Stimulated activated effector memory CD8-positive, alpha-beta T cell treated with anti-CD3 and anti-CD28 coated beads, Interleukin-12 subunit alpha, Interleukin-12 subunit beta, amount 100 ng/mL, for 72 hours (primary cell): ENCODE measurements at regions not wholly inside any gene's neighbourhood (a gene's known extent, or its start where the extent isn't known, plus 50 kb on each side); places are given as distances from the start of the nearest gene placed in this dataset.
"Not testable (repeated sequence)": the region's sequence is repeated elsewhere in the genome, so short reads cannot be mapped to it uniquely, and the experiment has no call there.

Experiments
- ATAC-seq: fragments of 150-1000 bp; cut with Tn5 transposase; 2 replicates; pipeline ENCODE4 v1.10.0; 2021
- DNase-seq, 2 donors: peaks; one replicate each; pipeline ENCODE4 v3.0.0; 2021 to 2022; ENCODE audit warnings: low spot score in 2 of 2
- H3K27ac Mint-ChIP-seq: one replicate; pipeline ENCODE4 v1.8.0; 2022; ENCODE audit warnings: mild to moderate bottlenecking, mixed read lengths
- H3K36me3 Mint-ChIP-seq: one replicate; pipeline ENCODE4 v1.8.0; 2022; ENCODE audit warnings: mild to moderate bottlenecking, mixed read lengths
- H3K4me1 Mint-ChIP-seq: one replicate; pipeline ENCODE4 v1.8.0; 2022; ENCODE audit warnings: mixed read lengths
- H3K4me3 Mint-ChIP-seq: one replicate; pipeline ENCODE4 v1.8.0; 2022; ENCODE audit warnings: mild to moderate bottlenecking, mixed read lengths
- H3K9me3 Mint-ChIP-seq: one replicate; pipeline ENCODE4 v1.8.0; 2022; ENCODE audit warnings: mixed read lengths

DNA sequence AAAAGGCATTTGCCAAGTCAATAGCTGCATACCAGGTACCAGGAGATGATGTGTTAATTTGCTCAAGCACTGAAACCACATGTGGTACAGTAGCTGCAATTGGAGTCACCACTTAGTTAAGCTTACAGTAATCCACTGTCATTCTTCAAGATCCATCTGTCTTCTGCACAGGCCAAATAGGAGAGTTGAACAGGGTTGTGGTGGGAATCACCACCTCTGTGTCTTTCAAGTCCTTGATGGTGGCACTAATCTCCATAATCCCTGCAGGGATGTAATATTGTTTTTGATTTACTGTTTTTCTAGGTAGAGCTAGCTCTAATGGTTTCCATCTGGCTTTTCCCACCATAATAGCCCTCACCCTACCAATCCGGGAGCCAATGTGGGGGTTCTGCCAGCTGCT is 91.9 kb downstream of the FCRL5 start:
- Mint-ChIP-seq H3K9me3 (no peaks in the 10 kb centered on the region), H3K4me1 (no peaks in the 10 kb centered on the region), H3K4me3 (no peak overlapping the region), H3K27ac (no peak overlapping the region), H3K36me3 (no peaks in the 10 kb centered on the region)
- ATAC-seq (no peak), DNase-seq (no peak)

- H3K27ac Mint-ChIP-seq: no peak overlapping the region
- no peaks in the 10 kb centered on the region for H3K4me1 Mint-ChIP-seq
- H3K36me3 Mint-ChIP-seq: no peaks in the 10 kb centered on the region
- no peaks in the 10 kb centered on the region for H3K9me3 Mint-ChIP-seq
- no peak overlapping the region for H3K4me3 Mint-ChIP-seq
- DNase-seq (no peak), ATAC-seq (no peak)
These were observed 95.0 kb downstream of the FCRL5 start for GRCh38 chr1:157457279-157457678.

GRCh38 chr1:157455318-157455717 is 97.0 kb downstream of the FCRL5 start:
- no peak overlapping the region for H3K4me3 Mint-ChIP-seq
- DNase-seq (no peak), ATAC-seq (no peak)
- no peaks in the 10 kb centered on the region for H3K36me3 Mint-ChIP-seq
- H3K27ac Mint-ChIP-seq: no peak overlapping the region
- H3K9me3 Mint-ChIP-seq: no peaks in the 10 kb centered on the region
- H3K4me1 Mint-ChIP-seq: no peaks in the 10 kb centered on the region

DNA sequence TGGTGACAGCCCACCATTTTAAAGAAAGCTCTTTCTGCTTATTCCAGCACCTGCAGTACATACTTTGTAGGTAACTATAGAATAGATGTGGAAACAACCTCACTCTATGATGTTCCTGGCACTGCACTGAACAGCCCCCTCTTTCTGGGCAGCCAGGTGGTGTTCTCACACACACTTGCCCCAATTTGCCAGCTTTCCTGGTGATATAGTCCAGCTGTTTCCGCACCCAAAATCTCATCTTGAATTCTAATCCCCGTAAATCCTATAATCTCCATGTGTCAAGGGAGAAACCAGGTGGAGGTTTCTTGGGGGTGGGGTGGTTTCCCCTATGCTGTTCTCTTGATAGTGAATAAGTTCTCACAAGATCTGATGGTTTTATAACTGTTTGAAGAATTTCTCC is 102.2 kb downstream of the FCRL5 start:
- DNase-seq (no peak), ATAC-seq (no peak)
- Mint-ChIP-seq H3K4me1 (no peaks in the 10 kb centered on the region), H3K27ac (no peak overlapping the region), H3K4me3 (no peak overlapping the region), H3K36me3 (no peaks in the 10 kb centered on the region), H3K9me3 (no peaks in the 10 kb centered on the region)

GRCh38 chr1:157448636-157449035 is 103.7 kb downstream of the FCRL5 start:
- no peaks in the 10 kb centered on the region for H3K36me3 Mint-ChIP-seq
- no peak overlapping the region for H3K27ac Mint-ChIP-seq
- ATAC-seq: no peak
- no peaks in the 10 kb centered on the region for H3K4me1 Mint-ChIP-seq
- no peak overlapping the region for H3K4me3 Mint-ChIP-seq
- no peaks in the 10 kb centered on the region for H3K9me3 Mint-ChIP-seq
- no peak for DNase-seq

DNA sequence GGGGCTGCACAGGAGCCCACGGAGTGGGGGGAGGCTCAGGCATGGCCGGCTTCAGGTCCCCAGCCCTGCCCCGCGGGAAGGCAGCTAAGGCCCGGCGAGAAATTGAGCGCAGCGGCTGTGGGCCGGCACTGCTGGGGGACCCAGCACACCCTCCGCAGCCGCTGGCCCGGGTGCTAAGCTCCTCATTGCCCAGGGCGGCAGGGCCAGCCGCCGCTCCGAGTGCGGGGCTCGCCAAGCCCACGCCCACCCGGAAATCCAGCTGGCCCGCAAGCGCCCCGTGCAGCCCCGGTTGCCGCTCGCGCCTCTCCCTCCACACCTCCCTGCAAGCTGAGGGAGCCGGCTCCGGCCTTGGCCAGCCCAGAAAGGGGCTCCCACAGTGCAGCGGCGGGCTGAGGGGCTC is 106.0 kb downstream of the FCRL5 start:
- H3K36me3 Mint-ChIP-seq, ATAC-seq, DNase-seq, H3K9me3 Mint-ChIP-seq, H3K4me1 Mint-ChIP-seq, H3K4me3 Mint-ChIP-seq, H3K27ac Mint-ChIP-seq: not testable (repeated sequence)

DNA sequence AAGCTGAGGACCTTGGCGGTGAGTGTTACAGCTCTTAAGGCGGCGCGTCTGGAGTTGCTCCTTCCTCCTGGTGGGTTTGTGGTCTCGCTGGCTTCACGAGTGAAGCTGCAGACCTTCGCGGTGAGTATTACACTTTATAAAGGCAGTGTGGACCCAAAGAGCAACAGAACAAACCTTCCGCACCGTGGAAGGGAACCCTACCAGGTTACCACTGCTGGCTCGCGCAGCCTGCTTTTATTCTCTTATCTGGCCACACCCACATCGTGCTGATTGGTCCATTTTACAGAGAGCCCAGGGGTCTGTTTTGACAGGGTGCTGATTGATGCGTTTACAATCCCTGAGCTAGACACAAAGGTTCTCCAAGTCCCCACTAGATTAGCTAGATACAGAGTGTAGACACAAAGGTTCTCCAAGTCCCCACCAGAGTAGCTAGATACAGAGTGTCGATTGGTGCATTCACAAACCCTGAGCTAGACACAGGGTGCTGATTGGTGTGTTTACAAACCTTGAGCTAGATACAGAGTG is 106.6 kb downstream of the FCRL5 start:
- not testable (repeated sequence) for H3K4me1 Mint-ChIP-seq, ATAC-seq, DNase-seq, H3K36me3 Mint-ChIP-seq, H3K9me3 Mint-ChIP-seq, H3K27ac Mint-ChIP-seq, H3K4me3 Mint-ChIP-seq

DNA sequence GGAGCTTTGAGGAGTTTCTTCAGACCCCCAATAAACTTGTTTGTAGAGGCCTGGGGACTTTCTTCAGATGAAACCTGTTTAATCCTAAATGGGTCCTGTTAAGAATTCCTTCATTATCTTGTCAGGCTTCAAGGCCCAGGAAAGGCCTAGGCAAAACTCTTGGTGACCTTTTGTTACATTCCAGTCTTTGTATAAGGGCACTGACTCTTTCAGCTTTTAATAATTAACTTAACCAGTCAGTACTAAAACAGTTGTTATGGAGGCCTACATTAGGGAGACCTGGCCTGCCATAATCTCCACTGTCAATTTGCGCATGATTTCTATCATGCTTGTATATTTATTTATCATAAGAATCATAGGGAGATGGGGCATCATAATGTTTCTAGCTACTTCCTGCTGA is 110.2 kb downstream of the FCRL5 start:
- Mint-ChIP-seq H3K27ac (no peak overlapping the region), H3K9me3 (no peaks in the 10 kb centered on the region), H3K4me1 (no peaks in the 10 kb centered on the region), H3K4me3 (no peak overlapping the region), H3K36me3 (no peaks in the 10 kb centered on the region)
- DNase-seq (no peak), ATAC-seq (no peak)

GRCh38 chr1:157439302-157439954 is 112.9 kb downstream of the FCRL5 start:
- Mint-ChIP-seq H3K36me3 (no peaks in the 10 kb centered on the region), H3K9me3 (no peaks in the 10 kb centered on the region), H3K4me3 (no peak overlapping the region), H3K4me1 (no peaks in the 10 kb centered on the region), H3K27ac (no peak overlapping the region)
- no peak for DNase-seq
- no peak for ATAC-seq

DNA sequence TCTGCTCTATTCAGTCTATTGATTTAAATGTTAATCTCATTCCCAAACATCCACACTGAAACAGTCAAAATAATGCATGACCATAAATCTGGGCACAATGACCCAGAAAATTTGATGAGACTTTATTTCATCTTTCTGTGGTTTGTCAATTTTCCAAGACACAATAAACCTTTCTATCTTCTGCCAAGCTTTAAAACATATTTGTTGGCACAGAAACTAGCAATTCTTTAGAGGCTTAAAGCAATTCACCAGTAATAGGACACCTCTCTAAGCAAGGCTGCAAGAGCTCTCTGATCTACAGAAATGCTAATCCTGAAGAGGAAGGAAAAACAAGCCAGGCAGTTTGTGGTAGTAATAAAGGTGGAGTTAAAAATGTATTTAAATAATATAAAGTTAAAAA is 113.7 kb downstream of the FCRL5 start:
- Mint-ChIP-seq H3K4me1 (no peaks in the 10 kb centered on the region), H3K9me3 (no peaks in the 10 kb centered on the region), H3K4me3 (no peak overlapping the region), H3K36me3 (no peaks in the 10 kb centered on the region), H3K27ac (no peak overlapping the region)
- ATAC-seq (no peak), DNase-seq (no peak)

DNA sequence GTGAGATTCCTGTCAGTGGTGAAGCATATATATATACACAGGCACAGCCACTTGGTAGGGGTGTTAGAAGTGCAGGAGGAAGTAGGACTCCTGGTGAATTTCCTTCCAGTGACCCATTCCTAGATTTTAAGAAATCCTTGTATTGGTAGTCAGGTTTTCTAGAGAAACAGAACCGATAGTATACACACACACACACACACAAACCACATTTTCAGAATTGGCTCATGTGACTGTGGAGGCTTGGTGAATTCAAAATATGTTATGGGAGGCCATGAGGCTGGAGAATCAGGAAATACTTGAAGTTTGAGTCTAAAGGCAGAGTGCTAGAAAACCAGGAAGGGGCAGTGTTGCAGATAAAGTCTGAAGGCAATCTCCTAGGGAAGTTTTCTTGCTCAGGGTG is 114.2 kb downstream of the FCRL5 start:
- no peaks in the 10 kb centered on the region for H3K9me3 Mint-ChIP-seq
- no peak overlapping the region for H3K27ac Mint-ChIP-seq
- H3K36me3 Mint-ChIP-seq: no peaks in the 10 kb centered on the region
- H3K4me3 Mint-ChIP-seq: no peak overlapping the region
- no peak for DNase-seq
- no peaks in the 10 kb centered on the region for H3K4me1 Mint-ChIP-seq
- ATAC-seq: no peak

- H3K36me3 Mint-ChIP-seq: no peaks in the 10 kb centered on the region
- no peak for DNase-seq
- no peak overlapping the region for H3K27ac Mint-ChIP-seq
- H3K4me1 Mint-ChIP-seq: no peaks in the 10 kb centered on the region
- H3K4me3 Mint-ChIP-seq: no peak overlapping the region
- no peak for ATAC-seq
- H3K9me3 Mint-ChIP-seq: no peaks in the 10 kb centered on the region
These were observed 115.0 kb downstream of the FCRL5 start for GRCh38 chr1:157437296-157437695.

DNA sequence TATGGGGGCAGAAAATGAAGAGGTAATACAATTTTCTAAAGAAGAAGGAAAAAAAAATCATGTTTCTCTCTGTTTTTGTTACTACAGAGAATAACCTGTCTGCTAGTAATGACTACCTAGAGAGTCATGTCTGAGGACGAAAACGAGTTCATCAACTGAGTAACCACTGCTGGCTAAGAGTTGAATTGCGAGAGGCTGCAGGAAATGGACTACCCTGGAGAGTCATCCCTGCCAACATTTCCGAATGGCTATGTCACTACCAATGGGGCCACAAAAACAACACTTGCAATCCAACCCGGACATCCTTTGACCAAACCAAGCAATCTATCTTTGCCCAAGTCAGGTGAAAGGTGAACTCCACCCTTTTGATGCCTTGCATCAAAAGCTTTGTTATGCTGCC is 120.6 kb downstream of the FCRL5 start:
- ATAC-seq: no peak
- DNase-seq: no peak
- Mint-ChIP-seq H3K9me3 (no peaks in the 10 kb centered on the region), H3K36me3 (no peaks in the 10 kb centered on the region), H3K4me1 (no peaks in the 10 kb centered on the region), H3K27ac (no peak overlapping the region), H3K4me3 (no peak overlapping the region)

DNA sequence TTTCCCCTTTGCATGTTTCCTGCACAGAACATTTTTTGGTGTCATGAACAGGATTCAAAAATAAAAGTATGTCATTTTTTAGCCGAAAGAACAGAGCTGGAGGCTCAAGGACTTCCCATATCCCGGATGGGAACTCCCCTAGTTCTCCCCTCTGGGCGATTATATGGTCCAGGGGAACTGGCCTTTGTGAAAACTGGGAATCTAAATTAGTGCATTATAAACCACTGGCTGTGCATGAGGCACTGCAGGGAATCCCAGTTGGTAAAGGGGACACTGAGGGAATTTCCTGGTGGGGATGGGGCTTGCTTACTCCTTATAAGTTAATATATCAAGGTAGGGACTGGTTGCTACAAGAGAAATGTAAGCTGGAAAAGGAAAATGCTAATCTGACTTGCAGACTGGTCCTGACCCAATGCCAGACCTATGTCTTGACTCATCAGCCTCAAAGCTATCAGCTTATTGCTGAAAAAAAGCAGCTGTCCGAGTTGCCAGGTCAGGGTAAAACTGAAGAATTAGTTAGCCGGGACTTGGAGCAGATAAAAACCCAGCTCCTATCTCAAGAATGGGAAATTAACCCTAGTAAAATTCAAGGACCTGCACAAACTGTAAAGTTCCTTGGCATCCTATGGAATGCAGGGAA is 122.6 kb downstream of the FCRL5 start:
- no peak for ATAC-seq
- H3K4me3 Mint-ChIP-seq: no peak overlapping the region
- no peaks in the 10 kb centered on the region for H3K36me3 Mint-ChIP-seq
- H3K27ac Mint-ChIP-seq: no peak overlapping the region
- DNase-seq: no peak
- H3K9me3 Mint-ChIP-seq: no peaks in the 10 kb centered on the region
- H3K4me1 Mint-ChIP-seq: no peaks in the 10 kb centered on the region

- not testable (repeated sequence) for H3K9me3 Mint-ChIP-seq, ATAC-seq
These were observed 128.6 kb downstream of the FCRL5 start for GRCh38 chr1:157423764-157424163.

DNA sequence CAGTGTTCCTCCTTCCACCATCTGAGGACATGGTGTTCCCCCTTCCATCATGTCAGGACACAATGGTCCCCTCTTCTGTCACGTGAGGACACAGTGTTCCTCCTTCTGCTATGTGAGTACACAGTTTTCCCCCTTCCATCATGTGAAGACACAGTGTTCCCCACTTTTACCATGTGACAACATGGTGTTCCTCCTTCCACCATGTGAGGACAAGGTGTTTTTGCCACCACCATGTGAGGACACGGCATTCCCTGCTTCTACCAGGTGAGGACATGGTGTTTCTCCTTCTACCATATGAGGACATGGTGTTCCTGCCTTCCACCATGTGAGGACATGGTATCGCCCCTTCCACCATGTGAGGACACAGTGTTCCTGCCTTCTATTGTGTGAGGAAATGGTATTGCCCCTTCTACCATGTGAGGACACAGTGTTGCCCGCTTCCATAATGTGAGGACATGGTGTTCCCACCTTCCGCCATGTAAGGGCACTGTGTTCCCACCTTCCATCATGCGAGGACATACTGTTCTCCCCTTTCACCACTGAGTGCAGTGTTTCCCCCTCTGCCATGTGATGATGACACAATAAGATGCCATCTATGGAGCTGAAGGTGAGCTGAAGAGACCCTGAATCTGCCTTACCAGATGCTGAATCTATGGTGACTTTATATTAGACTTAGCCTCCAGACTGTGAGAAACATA is 132.3 kb downstream of the FCRL5 start:
- Mint-ChIP-seq H3K4me3 (no peak overlapping the region), H3K36me3 (no peaks in the 10 kb centered on the region), H3K9me3 (no peaks in the 10 kb centered on the region), H3K27ac (no peak overlapping the region), H3K4me1 (no peaks in the 10 kb centered on the region)
- ATAC-seq: no peak
- DNase-seq: peak in 1 of 2 donors; percentile 29

More at GRCh38 chr1:157423764-157424163, 128.6 kb downstream of the FCRL5 start:
- H3K36me3 Mint-ChIP-seq, H3K27ac Mint-ChIP-seq, DNase-seq, H3K4me1 Mint-ChIP-seq, H3K4me3 Mint-ChIP-seq: not testable (repeated sequence)
